GM12878 (cell line): ENCODE measurements at regions not wholly inside any gene's neighbourhood (a gene's known extent, or its start where the extent isn't known, plus 50 kb on each side); places are given as distances from the start of the nearest gene placed in this dataset.

ENCODE experiments used
- MTA3 ChIP-seq: IDR thresholded peaks from 2 replicates; pipeline ENCODE4 v1.6.1; 2012; ENCODE audit warnings: low read length, inconsistent platforms, borderline replicate concordance
- RAD21 ChIP-seq: IDR thresholded peaks from 2 replicates; pipeline ENCODE4 v1.6.1; 2011; ENCODE audit warnings: mild to moderate bottlenecking, low read depth, low read length, moderate library complexity; ENCODE audit not compliant: insufficient read depth

DNA sequence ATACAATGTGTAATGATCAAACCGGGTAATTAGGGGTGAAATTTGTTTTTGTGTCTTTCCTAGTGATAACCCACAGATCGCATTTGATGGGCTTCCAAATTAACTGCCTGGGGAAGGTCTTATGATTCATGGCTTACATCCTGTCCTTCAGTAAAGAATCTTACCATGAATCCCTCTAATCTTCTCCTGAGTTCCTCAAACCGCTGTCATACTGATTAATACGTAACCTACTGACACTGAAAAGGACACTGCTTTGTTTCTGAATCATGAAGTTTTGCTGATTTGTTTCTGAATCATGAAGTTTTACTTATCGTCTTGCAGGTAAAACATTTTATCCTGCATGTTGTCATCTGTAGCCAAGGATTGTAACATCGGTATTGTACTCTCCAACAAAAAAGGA lies 52.0 kb upstream of the CRY1 start:
- TF ChIP-seq RAD21 (no peak), MTA3 (no peak)
